Esophagus muscularis mucosa (tissue), 4 donors: ENCODE measurements at regions not wholly inside any gene's neighbourhood (a gene's known extent, or its start where the extent isn't known, plus 50 kb on each side); places are given as distances from the start of the nearest gene placed in this dataset.

ENCODE experiments used
- CTCF ChIP-seq, 3 experiments: fragments of 200-600 bp in 2 of 3; fragments of 450-650 bp in 1 of 3; sonication (generic) in 2 of 3; IDR thresholded peaks; one replicate each; pipeline ENCODE4 v1.5.1; 2017 to 2019; ENCODE audit warnings: antibody characterized with exemption in 3 of 3, mild to moderate bottlenecking in 2 of 3, moderate library complexity in 1 of 3
- EP300 ChIP-seq: sonication (generic); formaldehyde crosslinking; IDR thresholded peaks from one replicate; pipeline ENCODE4 v1.6.1; 2017; ENCODE audit warnings: antibody characterized with exemption
- POLR2A ChIP-seq: fragments of 450-650 bp; IDR thresholded peaks from one replicate; pipeline ENCODE4 v1.6.1; 2017; ENCODE audit warnings: antibody characterized with exemption, moderate library complexity, mild to moderate bottlenecking, low read depth
- POLR2AphosphoS5 ChIP-seq, 2 donors: sonication (generic); formaldehyde crosslinking; IDR thresholded peaks; one replicate each; pipeline ENCODE4 v1.6.1; 2017; ENCODE audit warnings: antibody characterized with exemption in 2 of 2

GRCh38 chr7:12138421-12138820 is 72.7 kb upstream of the TMEM106B start:
- TF ChIP-seq CTCF (IDR thresholded peaks at IDR 0.05) (no peak), POLR2A (no peak), EP300 (no peak), POLR2AphosphoS5 (IDR thresholded peaks at IDR 0.05) (no peak)
